ENCODE measurements at regions not wholly inside any gene's neighbourhood (a gene's known extent, or its start where the extent isn't known, plus 50 kb on each side); places are given as distances from the start of the nearest gene placed in this dataset.
"Not testable (repeated sequence)": the region's sequence is repeated elsewhere in the genome, so short reads cannot be mapped to it uniquely, and the experiment has no call there.

DNA sequence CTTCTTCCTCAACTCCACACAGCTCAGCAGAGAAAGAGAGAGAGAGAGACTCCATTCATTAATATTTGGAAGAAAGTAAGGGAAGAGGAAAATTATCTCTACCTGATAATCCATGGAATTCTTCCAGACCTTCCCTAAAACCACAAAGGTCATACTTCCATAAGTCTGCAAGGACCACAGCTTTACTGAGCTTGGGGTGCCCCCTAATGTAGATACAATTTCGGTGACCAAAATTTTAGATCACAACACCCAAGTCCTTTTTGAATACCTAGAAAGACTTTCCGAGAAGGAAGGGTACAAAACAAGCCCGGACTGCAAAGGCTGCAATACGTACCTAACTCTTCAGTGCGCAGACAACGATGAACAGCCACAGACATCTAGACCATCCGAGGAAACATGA lies 523.9 kb downstream of the GLUD2 start:
- Histone ChIP-seq H3K36me3 (no peaks in the 10 kb centered on the region), H3K4me3 (no peak overlapping the region), H3K9me3 (no peaks in the 10 kb centered on the region), H3K27me3 (no peaks in the 10 kb centered on the region), H3K4me1 (no peaks in the 10 kb centered on the region), H3K27ac (no peak overlapping the region)
- no peak for DNase-seq (ENCODE audit: low spot score in 2 of 2)
- TF ChIP-seq EP300 (IDR thresholded peaks at IDR 0.05) (no peak), CTCF (IDR thresholded peaks at IDR 0.05) (no peak), POLR2A (IDR thresholded peaks at IDR 0.05) (no peak)
- 82 to 86% methylated on average over 7 of the region's 7 CpGs for WGBS, 2 donors

GRCh38 chrX:121574384-121574783 lies 527.0 kb downstream of the GLUD2 start:
- H3K27me3 ChIP-seq; DNase-seq (ENCODE audit: low spot score in 2 of 2); H3K4me1 ChIP-seq; H3K4me3 ChIP-seq; H3K36me3 ChIP-seq; H3K9me3 ChIP-seq; H3K27ac ChIP-seq: not testable (repeated sequence)
- 92 to 95% methylated on average over 2 of the region's 2 CpGs for WGBS, 2 donors

- WGBS, 2 donors = 14 to 16% methylated on average over 3 of the region's 3 CpGs
- no peaks in the 10 kb centered on the region for H3K4me1 ChIP-seq
- no peak overlapping the region for H3K27ac ChIP-seq
- H3K36me3 ChIP-seq = no peaks in the 10 kb centered on the region
- no peak overlapping the region for H3K4me3 ChIP-seq
- H3K27me3 ChIP-seq = no peaks in the 10 kb centered on the region
- no peaks in the 10 kb centered on the region for H3K9me3 ChIP-seq
- TF ChIP-seq EP300 (IDR thresholded peaks at IDR 0.05) (no peak), CTCF (IDR thresholded peaks at IDR 0.05) (peak in 2 of 5 experiments; percentile 9 to 32)
- peak in 1 of 2 donors; percentile 4 for DNase-seq (ENCODE audit: low spot score in 2 of 2)
Measured at GRCh38 chrX:121579016-121579760, 531.8 kb downstream of the GLUD2 start.

GRCh38 chrX:121581885-121582284 lies 534.5 kb downstream of the GLUD2 start:
- Histone ChIP-seq H3K27me3 (no peaks in the 10 kb centered on the region), H3K9me3 (no peaks in the 10 kb centered on the region), H3K4me1 (no peaks in the 10 kb centered on the region), H3K27ac (no peak overlapping the region), H3K4me3 (no peak overlapping the region), H3K36me3 (no peaks in the 10 kb centered on the region)
- 38 to 46% methylated on average over 4 of the region's 4 CpGs for WGBS, 2 donors
- no peak for TF ChIP-seq POLR2A (IDR thresholded peaks at IDR 0.05)
- no peak for TF ChIP-seq CTCF (IDR thresholded peaks at IDR 0.05)
- TF ChIP-seq EP300 (IDR thresholded peaks at IDR 0.05) = no peak
- no peak for DNase-seq (ENCODE audit: low spot score in 2 of 2)

DNA sequence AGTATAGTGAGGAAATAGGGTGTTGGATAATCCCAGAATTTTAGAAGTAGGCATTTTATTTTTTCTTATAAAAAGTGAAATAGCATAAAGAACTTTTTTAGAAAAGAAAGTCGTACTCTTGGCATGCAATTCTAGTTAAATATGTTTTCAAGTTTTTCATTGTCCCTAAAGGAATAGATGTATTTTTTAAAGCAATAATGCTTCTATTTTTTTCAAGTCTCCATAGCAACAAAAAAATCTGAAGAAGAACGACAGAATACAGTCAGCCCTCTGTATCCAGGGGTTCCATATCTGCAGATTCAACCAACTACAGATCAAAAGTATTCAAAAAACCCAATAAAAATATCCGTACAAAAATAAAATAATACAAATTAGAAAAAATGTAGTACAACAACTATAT lies 538.2 kb downstream of the GLUD2 start:
- Histone ChIP-seq H3K27me3 (no peaks in the 10 kb centered on the region), H3K36me3 (no peaks in the 10 kb centered on the region), H3K9me3 (no peaks in the 10 kb centered on the region), H3K4me1 (no peaks in the 10 kb centered on the region), H3K4me3 (no peak overlapping the region), H3K27ac (no peak overlapping the region)
- DNase-seq (ENCODE audit: low spot score in 2 of 2) = no peak
- TF ChIP-seq CTCF (IDR thresholded peaks at IDR 0.05) (no peak), EP300 (IDR thresholded peaks at IDR 0.05) (no peak), POLR2A (IDR thresholded peaks at IDR 0.05) (no peak)
- 11 to 24% methylated on average over 3 of the region's 3 CpGs for WGBS, 2 donors

GRCh38 chrX:121592884-121593283 lies 545.5 kb downstream of the GLUD2 start:
- Histone ChIP-seq H3K4me1 (no peaks in the 10 kb centered on the region), H3K27me3 (no peaks in the 10 kb centered on the region), H3K27ac (no peak overlapping the region), H3K9me3 (no peaks in the 10 kb centered on the region), H3K36me3 (no peaks in the 10 kb centered on the region), H3K4me3 (no peak overlapping the region)
- no peak for DNase-seq (ENCODE audit: low spot score in 2 of 2)
- WGBS, 2 donors = 67 to 76% methylated on average over 3 of the region's 3 CpGs
- no peak for TF ChIP-seq CTCF (IDR thresholded peaks at IDR 0.05)
- TF ChIP-seq POLR2A (IDR thresholded peaks at IDR 0.05) = no peak
- TF ChIP-seq EP300 (IDR thresholded peaks at IDR 0.05) = no peak
